Limb (tissue), 2 donors: ENCODE measurements at regions not wholly inside any gene's neighbourhood (a gene's known extent, or its start where the extent isn't known, plus 50 kb on each side); places are given as distances from the start of the nearest gene placed in this dataset.
"Not testable (repeated sequence)": the region's sequence is repeated elsewhere in the genome, so short reads cannot be mapped to it uniquely, and the experiment has no call there.

ENCODE experiments used
- DNase-seq, 2 donors: peaks; one replicate each; pipeline ENCODE4 v3.0.0-alpha.2; 2016; ENCODE audit errors: extremely low spot score in 2 of 2

GRCh38 chr4:118502967-118503366, 150.2 kb upstream of the PRSS12 start:
- DNase-seq: not testable (repeated sequence)

- not testable (repeated sequence) for DNase-seq
These were observed 152.1 kb upstream of the PRSS12 start for GRCh38 chr4:118504927-118505326.

- not testable (repeated sequence) for DNase-seq
These were observed 152.7 kb upstream of the PRSS12 start for GRCh38 chr4:118505491-118505890.

GRCh38 chr4:118512870-118513269, 160.1 kb upstream of the PRSS12 start:
- not testable (repeated sequence) for DNase-seq

GRCh38 chr4:118514332-118514731, 161.5 kb upstream of the PRSS12 start:
- DNase-seq: not testable (repeated sequence)

GRCh38 chr4:118516107-118516506, 163.3 kb upstream of the PRSS12 start:
- not testable (repeated sequence) for DNase-seq

GRCh38 chr4:118530107-118530506, 155.1 kb upstream of the METTL14 start:
- DNase-seq: not testable (repeated sequence)

GRCh38 chr4:118531947-118532346, 153.2 kb upstream of the METTL14 start:
- not testable (repeated sequence) for DNase-seq

- DNase-seq: not testable (repeated sequence)
These were observed 149.4 kb upstream of the METTL14 start for GRCh38 chr4:118535788-118536187.

GRCh38 chr4:118539412-118540077, 145.6 kb upstream of the METTL14 start:
- peak in 1 of 2 donors; percentile 10 for DNase-seq

- not testable (repeated sequence) for DNase-seq
These were observed 128.6 kb upstream of the METTL14 start for GRCh38 chr4:118556576-118556975.

- no peak for DNase-seq
These were observed 127.8 kb upstream of the METTL14 start for GRCh38 chr4:118557298-118557851.

- not testable (repeated sequence) for DNase-seq
These were observed 127.0 kb upstream of the METTL14 start for GRCh38 chr4:118558188-118558587.

- DNase-seq: not testable (repeated sequence)
These were observed 123.6 kb upstream of the METTL14 start for GRCh38 chr4:118561559-118561958.

GRCh38 chr4:118566003-118566513, 119.1 kb upstream of the METTL14 start:
- not testable (repeated sequence) for DNase-seq

GRCh38 chr4:118572991-118573390, 112.2 kb upstream of the METTL14 start:
- not testable (repeated sequence) for DNase-seq

GRCh38 chr4:118574251-118574913, 110.8 kb upstream of the METTL14 start:
- not testable (repeated sequence) for DNase-seq

GRCh38 chr4:118575057-118575456, 110.1 kb upstream of the METTL14 start:
- not testable (repeated sequence) for DNase-seq

GRCh38 chr4:118575726-118576125, 109.5 kb upstream of the METTL14 start:
- not testable (repeated sequence) for DNase-seq

- DNase-seq: not testable (repeated sequence)
These were observed 108.4 kb upstream of the METTL14 start for GRCh38 chr4:118576709-118577219.

- no peak for DNase-seq
These were observed 100.2 kb upstream of the METTL14 start for GRCh38 chr4:118585015-118585414.

- DNase-seq: peak in 1 of 2 donors; percentile 30
These were observed 98.8 kb upstream of the METTL14 start for GRCh38 chr4:118586357-118586790.
